Adrenal gland (tissue), 9 donors: ENCODE measurements at regions not wholly inside any gene's neighbourhood (a gene's known extent, or its start where the extent isn't known, plus 50 kb on each side); places are given as distances from the start of the nearest gene placed in this dataset.

Source experiments
- DNase-seq, 7 donors: peaks; one replicate each; pipeline ENCODE4 v3.0.0-alpha.2; 2019 to 2020
- H3K27ac ChIP-seq, 5 donors: fragments of 200-600 bp; sonication (generic) in 4 of 5; 1 replicate in 3 of 5; 2 replicates in 2 of 5; pipeline versions ENCODE4 v1.5.1 to v1.8.0; 2016 to 2020; ENCODE audit warnings: mild to moderate bottlenecking in 1 of 5
- H3K27me3 ChIP-seq: fragments of 200-600 bp; 2 replicates; pipeline ENCODE4 v1.8.0; 2021
- H3K36me3 ChIP-seq, 2 donors: fragments of 200-600 bp; replicated peaks in 1 of 2; 1 replicate in 1 of 2; 2 replicates in 1 of 2; pipeline versions ENCODE4 v1.5.1 to v1.8.0; 2018 to 2022
- H3K4me1 ChIP-seq, 2 donors: fragments of 200-600 bp; replicated peaks in 1 of 2; 1 replicate in 1 of 2; 2 replicates in 1 of 2; pipeline versions ENCODE4 v1.5.1 to v1.8.0; 2018 to 2021
- H3K4me3 ChIP-seq, 4 donors: fragments of 200-600 bp; sonication (generic) in 3 of 4; one replicate each; pipeline ENCODE4 v1.5.1; 2016 to 2018
- H3K9me3 ChIP-seq, 3 donors: fragments of 200-600 bp; sonication (generic) in 1 of 3; replicated peaks in 1 of 3; 1 replicate in 2 of 3; 2 replicates in 1 of 3; pipeline versions ENCODE4 v1.5.1 to v1.8.0; 2016 to 2021
- POLR2A ChIP-seq, 2 donors: fragments of 450-650 bp; IDR thresholded peaks; one replicate each; pipeline ENCODE4 v1.6.1; 2017; ENCODE audit warnings: antibody characterized with exemption in 2 of 2, mild to moderate bottlenecking in 2 of 2, moderate library complexity in 1 of 2
- WGBS, 4 donors: extraction: QIAGEN DNeasy Blood & Tissue Kit in 2 of 4; methylation state at CpG; one replicate each; pipeline versions ENCODE4 v1.1.5 to v1.1.7; 2013 to 2017; 5-methylcytosine and 5-hydroxymethylcytosine counted together
- intact Hi-C, 2 donors: fragments of 100-400 bp; cut with DNase I; formaldehyde crosslinking; loops; one replicate each; pipeline versions ENCODE4 v1.14.1 to v1.15.0; 2022 to 2023
- small RNA-seq, 2 donors: library from RNA; depleted of rRNA; stranded (forward); fragments of <200 nt; gene quantifications; one replicate each; pipeline ENCODE3, GENCODE V24; 2016
- TF ChIP-seq, protein P1 (sequence below), 6 experiments: fragments of 450-650 bp in 4 of 6; fragments of 200-600 bp in 2 of 6; sonication (generic) in 1 of 6; IDR thresholded peaks; 1 replicate in 5 of 6; 2 replicates in 1 of 6; pipeline versions ENCODE4 v1.5.1 to v1.8.0; 2016 to 2021; ENCODE audit warnings: antibody characterized with exemption in 6 of 6, mild to moderate bottlenecking in 2 of 6, moderate library complexity in 1 of 6
- donor health status: healthy with polysubstance abuse.
- donor health status: Bipolar disorder and iron deficiency.
- donor health status: DM: yes; HTN: yes; CAD: no.
- donor health status: DM: no; HTN: no; CAD: no.
- donor health status: DM: no; HTN: no; CAD: no.

DNA sequence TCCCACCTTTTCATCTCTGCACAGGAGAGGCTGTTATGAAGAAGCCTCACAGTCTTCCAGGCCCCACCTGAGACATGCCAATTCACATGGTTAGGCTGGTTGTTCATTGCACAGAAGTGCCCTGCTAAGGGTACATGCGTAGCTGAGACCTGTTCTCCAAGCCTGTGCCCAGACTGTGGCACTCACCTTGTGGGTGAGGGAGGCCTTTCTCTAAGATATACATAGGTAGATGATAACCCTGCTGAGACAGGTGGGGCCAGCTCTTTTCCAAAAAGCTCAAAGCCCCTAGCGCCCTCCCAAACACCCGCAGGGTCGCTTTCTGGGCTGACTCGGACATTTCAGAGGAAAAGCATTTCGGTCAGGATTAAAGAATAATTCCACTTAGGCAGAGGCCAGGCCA lies 53.5 kb upstream of the ZNF507 start:
- Histone ChIP-seq H3K36me3 (no peaks in the 10 kb centered on the region), H3K4me1 (no peaks in the 10 kb centered on the region), H3K9me3 (no peaks in the 10 kb centered on the region), H3K27ac (no peak overlapping the region), H3K27me3 (no peaks in the 10 kb centered on the region), H3K4me3 (no peak overlapping the region)
- TF ChIP-seq, protein P1, sequence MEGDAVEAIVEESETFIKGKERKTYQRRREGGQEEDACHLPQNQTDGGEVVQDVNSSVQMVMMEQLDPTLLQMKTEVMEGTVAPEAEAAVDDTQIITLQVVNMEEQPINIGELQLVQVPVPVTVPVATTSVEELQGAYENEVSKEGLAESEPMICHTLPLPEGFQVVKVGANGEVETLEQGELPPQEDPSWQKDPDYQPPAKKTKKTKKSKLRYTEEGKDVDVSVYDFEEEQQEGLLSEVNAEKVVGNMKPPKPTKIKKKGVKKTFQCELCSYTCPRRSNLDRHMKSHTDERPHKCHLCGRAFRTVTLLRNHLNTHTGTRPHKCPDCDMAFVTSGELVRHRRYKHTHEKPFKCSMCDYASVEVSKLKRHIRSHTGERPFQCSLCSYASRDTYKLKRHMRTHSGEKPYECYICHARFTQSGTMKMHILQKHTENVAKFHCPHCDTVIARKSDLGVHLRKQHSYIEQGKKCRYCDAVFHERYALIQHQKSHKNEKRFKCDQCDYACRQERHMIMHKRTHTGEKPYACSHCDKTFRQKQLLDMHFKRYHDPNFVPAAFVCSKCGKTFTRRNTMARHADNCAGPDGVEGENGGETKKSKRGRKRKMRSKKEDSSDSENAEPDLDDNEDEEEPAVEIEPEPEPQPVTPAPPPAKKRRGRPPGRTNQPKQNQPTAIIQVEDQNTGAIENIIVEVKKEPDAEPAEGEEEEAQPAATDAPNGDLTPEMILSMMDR (IDR thresholded peaks at IDR 0.05), result no peak
- DNase-seq, result no peak
- 93 to 96% (median 95%) methylated on average over 5 to 6 of the region's 6 CpGs for WGBS, 4 donors
- intact Hi-C loops, result no loop called here

DNA sequence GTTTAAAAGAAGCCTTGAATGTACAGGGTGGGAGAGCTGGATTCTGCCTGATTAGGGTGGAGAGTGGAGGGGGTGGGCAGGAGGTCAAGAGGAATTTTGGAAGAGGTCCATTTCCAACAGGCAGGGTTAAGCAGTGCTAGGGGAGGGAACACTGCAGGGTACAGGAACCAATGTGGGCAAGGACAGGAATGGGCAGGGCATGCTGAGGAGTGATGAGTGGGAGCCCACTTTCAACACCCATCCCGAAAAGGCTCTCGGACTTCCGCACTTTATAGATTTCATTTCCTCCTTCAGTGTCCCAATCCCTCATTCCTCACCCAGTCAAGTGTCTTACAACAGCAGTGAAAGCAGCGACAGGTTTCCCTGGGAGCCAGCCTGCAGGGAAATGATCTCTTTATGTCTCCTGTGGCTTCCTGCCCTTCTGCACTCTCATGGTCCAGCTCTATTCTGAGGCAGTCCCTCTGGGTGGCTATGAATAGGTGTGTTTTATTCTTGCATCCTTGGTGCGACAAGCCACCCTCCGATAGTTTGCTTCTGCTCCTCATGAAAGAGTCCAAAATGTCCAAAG lies 50.5 kb upstream of the ZNF507 start:
- no peak for DNase-seq
- Histone ChIP-seq H3K4me3 (no peak overlapping the region), H3K4me1 (no peaks in the 10 kb centered on the region), H3K27me3 (no peaks in the 10 kb centered on the region), H3K9me3 (peaks cover 0 to 6% (median 0%) of the 10 kb centered on the region in 3 donors), H3K27ac (no peak overlapping the region), H3K36me3 (no peaks in the 10 kb centered on the region)
- WGBS, 4 donors, result 89 to 92% (median 90%) methylated on average over 6 of the region's 6 CpGs
- intact Hi-C loops, result no loop called here
- TF ChIP-seq POLR2A (IDR thresholded peaks at IDR 0.05), result no peak
- TF ChIP-seq, protein P1 (IDR thresholded peaks at IDR 0.05), result no peak

Small RNA genes in the stretch of these regions (small RNA-seq; reads per million reads assigned to genes)
- gene AC011456.1, result 0 reads per million in 2 donors
- 0 reads per million in 2 donors for gene RNA5SP471
- gene RNA5SP472, result 0 reads per million in 2 donors
- 0 reads per million in 2 donors for gene RNU6-967P
